Nephron (organoid): ENCODE measurements at regions not wholly inside any gene's neighbourhood (a gene's known extent, or its start where the extent isn't known, plus 50 kb on each side); places are given as distances from the start of the nearest gene placed in this dataset.

Source experiments
- H3K27ac Mint-ChIP-seq, 3 experiments: 2 replicates each; pipeline ENCODE4 v1.8.0; 2020; ENCODE audit warnings: mixed read lengths in 3 of 3, mild to moderate bottlenecking in 2 of 3, moderate library complexity in 1 of 3
- H3K27me3 Mint-ChIP-seq: 2 replicates; pipeline ENCODE4 v1.8.0; 2021; ENCODE audit warnings: low read depth, mild to moderate bottlenecking, moderate library complexity, mixed read lengths
- H3K36me3 Mint-ChIP-seq: 2 replicates; pipeline ENCODE4 v1.8.0; 2020; ENCODE audit warnings: low read depth, mixed read lengths
- H3K4me1 Mint-ChIP-seq: 2 replicates; pipeline ENCODE4 v1.8.0; 2020; ENCODE audit warnings: mixed read lengths
- H3K4me3 Mint-ChIP-seq, 3 experiments: 2 replicates each; pipeline ENCODE4 v1.8.0; 2020; ENCODE audit warnings: mild to moderate bottlenecking in 3 of 3, mixed read lengths in 3 of 3, moderate library complexity in 2 of 3
- H3K9me3 Mint-ChIP-seq: 2 replicates; pipeline ENCODE4 v1.8.0; 2020; ENCODE audit warnings: mixed read lengths
- TF ChIP-seq, protein P1 (sequence below), 3 experiments: fragments of 200-600 bp; sonication (generic); IDR thresholded peaks; one replicate each; pipeline ENCODE4 v1.5.0; 2021; ENCODE audit warnings: antibody characterized with exemption in 3 of 3; ENCODE audit not compliant: unreplicated experiment in 3 of 3

DNA sequence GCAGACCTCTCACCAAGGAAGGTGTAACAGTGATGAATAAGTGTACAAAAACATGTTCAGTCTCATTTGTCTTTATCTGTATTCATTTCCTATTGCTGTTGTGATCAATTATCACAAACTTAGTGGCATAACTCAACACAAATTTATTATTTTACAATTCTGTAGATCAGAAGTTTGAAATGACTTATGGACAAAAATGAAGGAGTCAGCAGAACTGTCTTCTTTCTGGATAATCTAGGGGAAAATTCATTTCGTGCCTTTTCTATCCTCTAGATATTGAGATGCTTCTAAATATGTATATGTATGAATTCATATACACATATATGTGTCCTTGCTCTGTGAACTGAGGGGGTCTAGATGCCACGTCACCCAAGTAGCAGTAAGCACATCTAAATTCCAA lies 663.1 kb upstream of the MARCKS start:
- no peaks in the 10 kb centered on the region for H3K36me3 Mint-ChIP-seq

DNA sequence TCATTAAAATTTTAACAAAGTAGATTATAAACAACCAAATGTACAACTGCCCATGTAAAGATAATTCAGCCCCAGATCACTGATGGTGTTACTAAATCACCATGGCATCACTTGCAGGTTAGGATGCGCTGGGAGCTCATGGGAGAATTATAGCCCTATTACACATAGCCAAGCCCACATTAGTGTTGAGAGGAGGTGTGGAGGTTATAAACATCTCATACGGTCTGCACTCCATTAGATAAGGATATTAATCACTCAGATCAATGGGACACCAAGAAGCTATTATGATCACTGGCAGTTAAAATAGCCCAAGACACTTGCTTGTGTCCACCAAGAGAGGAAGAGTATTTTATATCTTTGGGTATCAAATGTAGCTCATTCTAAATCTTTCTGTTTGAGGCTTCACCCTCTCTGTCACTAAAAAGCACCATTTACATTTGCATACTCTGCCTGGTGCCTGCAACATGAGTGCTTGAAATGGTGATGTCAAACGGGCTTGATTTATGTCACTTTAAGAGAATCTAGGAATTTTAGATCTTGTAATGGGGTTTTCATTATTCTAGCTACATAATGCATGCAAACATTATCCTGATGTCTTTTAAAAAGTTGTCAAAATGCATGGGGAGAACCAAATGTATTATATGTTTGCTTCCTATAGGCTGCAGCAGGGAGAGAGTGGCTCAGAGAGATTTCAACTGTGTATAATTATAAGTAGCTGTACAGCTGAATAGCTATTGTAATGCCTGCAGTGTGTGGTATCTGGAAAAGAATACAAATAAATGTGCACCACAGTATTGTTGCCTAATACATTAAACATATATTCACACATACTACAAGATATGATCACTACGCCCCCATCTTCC lies 654.1 kb upstream of the MARCKS start:
- H3K9me3 Mint-ChIP-seq: no peaks in the 10 kb centered on the region
- no peak overlapping the region for H3K4me3 Mint-ChIP-seq
- no peaks in the 10 kb centered on the region for H3K27me3 Mint-ChIP-seq
- H3K36me3 Mint-ChIP-seq: no peaks in the 10 kb centered on the region
- TF ChIP-seq, protein P1, sequence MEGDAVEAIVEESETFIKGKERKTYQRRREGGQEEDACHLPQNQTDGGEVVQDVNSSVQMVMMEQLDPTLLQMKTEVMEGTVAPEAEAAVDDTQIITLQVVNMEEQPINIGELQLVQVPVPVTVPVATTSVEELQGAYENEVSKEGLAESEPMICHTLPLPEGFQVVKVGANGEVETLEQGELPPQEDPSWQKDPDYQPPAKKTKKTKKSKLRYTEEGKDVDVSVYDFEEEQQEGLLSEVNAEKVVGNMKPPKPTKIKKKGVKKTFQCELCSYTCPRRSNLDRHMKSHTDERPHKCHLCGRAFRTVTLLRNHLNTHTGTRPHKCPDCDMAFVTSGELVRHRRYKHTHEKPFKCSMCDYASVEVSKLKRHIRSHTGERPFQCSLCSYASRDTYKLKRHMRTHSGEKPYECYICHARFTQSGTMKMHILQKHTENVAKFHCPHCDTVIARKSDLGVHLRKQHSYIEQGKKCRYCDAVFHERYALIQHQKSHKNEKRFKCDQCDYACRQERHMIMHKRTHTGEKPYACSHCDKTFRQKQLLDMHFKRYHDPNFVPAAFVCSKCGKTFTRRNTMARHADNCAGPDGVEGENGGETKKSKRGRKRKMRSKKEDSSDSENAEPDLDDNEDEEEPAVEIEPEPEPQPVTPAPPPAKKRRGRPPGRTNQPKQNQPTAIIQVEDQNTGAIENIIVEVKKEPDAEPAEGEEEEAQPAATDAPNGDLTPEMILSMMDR (IDR thresholded peaks at IDR 0.05; ENCODE audit: unreplicated experiment in 3 of 3): no peak
- H3K4me1 Mint-ChIP-seq: peaks cover 5% of the 10 kb centered on the region
- H3K27ac Mint-ChIP-seq: no peak overlapping the region

More for the DNA sequence above, 663.1 kb upstream of the MARCKS start:
- Mint-ChIP-seq H3K27ac (no peak overlapping the region), H3K9me3 (peaks cover 25% of the 10 kb centered on the region), H3K27me3 (no peaks in the 10 kb centered on the region), H3K4me1 (no peaks in the 10 kb centered on the region), H3K4me3 (no peak overlapping the region)
- TF ChIP-seq, protein P1 (IDR thresholded peaks at IDR 0.05; ENCODE audit: unreplicated experiment in 3 of 3): no peak

DNA sequence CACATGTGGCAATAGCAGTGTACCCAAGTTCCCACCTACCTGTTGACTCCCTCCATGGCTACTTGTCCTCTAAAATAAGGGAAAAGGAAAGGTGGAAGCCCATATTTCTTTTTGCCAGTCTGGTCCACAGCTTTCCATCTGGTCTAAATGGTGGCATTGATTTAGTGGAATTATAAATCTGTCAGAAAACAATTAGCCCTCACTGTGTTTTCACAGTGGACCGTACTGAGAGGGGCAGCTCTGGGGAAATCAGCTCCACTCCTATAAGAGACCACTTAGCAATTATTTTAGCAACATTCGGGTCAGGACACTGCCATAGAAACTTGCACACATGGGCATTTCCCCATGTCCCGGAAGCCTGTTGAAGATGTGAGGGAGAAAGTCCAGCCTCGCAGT lies 653.4 kb upstream of the MARCKS start:
- no peak overlapping the region for H3K4me3 Mint-ChIP-seq
- no peak overlapping the region for H3K27ac Mint-ChIP-seq
- no peaks in the 10 kb centered on the region for H3K27me3 Mint-ChIP-seq
- TF ChIP-seq, protein P1 (IDR thresholded peaks at IDR 0.05; ENCODE audit: unreplicated experiment in 3 of 3): no peak
- H3K4me1 Mint-ChIP-seq: peaks cover 5% of the 10 kb centered on the region
- no peaks in the 10 kb centered on the region for H3K9me3 Mint-ChIP-seq
- no peaks in the 10 kb centered on the region for H3K36me3 Mint-ChIP-seq

DNA sequence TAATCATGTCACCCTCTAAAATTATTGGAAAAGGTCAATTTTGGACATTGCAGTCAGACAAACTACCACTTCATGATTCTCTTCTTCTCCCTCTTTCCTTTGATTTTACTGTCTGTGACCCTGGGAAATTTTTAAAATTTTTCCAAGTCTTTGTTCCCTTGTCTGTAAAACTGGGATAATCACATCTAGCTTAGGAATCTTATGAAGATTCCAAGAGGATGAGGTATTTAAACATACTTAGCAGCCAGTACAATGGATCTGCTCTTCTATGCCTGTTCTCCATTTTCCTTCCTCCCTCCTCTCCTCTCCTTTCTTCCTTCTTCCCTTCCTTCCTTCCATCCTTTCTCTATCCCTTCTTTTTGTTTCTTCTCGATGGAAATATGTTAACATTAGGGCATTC lies 651.6 kb upstream of the MARCKS start:
- Mint-ChIP-seq H3K9me3 (no peaks in the 10 kb centered on the region), H3K27ac (peak overlapping the region in 1 of 3 experiments; percentile 28), H3K36me3 (no peaks in the 10 kb centered on the region), H3K4me3 (no peak overlapping the region), H3K27me3 (no peaks in the 10 kb centered on the region), H3K4me1 (peaks cover 5% of the 10 kb centered on the region)
- TF ChIP-seq, protein P1 (IDR thresholded peaks at IDR 0.05; ENCODE audit: unreplicated experiment in 3 of 3): no peak

DNA sequence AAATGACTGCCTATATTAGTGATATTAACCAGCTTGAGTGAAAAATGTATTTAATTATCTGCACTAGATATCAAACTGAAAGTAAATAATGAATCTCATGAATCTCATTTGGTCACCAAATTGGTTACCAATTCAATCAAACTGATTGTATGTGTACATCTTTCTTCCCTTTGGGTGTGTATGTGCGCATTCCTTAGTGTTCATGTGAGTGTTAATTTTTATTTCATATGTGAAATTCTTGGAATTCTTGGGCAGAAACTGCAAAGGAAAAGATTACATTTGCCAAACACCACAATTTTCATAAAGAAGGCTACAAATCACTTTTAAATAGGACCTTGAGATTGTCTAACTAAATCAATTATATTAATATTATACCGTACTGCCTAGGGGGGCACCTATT lies 648.4 kb upstream of the MARCKS start:
- H3K27me3 Mint-ChIP-seq: no peaks in the 10 kb centered on the region
- no peaks in the 10 kb centered on the region for H3K9me3 Mint-ChIP-seq
- H3K4me3 Mint-ChIP-seq: no peak overlapping the region
- no peaks in the 10 kb centered on the region for H3K4me1 Mint-ChIP-seq
- H3K27ac Mint-ChIP-seq: peak overlapping the region in 1 of 3 experiments; percentile 54
- no peaks in the 10 kb centered on the region for H3K36me3 Mint-ChIP-seq
- TF ChIP-seq, protein P1 (IDR thresholded peaks at IDR 0.05; ENCODE audit: unreplicated experiment in 3 of 3): no peak

DNA sequence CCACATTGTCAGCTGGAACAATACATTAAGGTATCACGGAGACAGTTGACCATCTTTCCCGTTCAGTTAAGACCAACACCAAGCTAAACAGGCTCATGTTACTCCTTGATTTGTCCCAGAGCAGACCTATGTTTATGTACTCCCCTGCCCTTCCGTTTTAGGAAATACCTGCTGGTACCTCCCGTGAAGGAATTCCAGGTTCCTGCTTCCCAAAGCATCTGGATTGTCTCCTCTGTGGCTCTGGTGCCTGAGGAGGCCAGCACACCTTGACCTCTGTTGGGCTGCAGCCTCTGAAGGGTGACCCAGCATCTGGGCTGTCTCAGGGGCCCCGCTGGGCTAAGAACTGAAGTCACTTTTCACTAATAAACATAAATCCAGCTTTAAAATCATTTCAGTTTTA lies 647.8 kb upstream of the MARCKS start:
- H3K4me3 Mint-ChIP-seq: no peak overlapping the region
- H3K36me3 Mint-ChIP-seq: no peaks in the 10 kb centered on the region
- no peaks in the 10 kb centered on the region for H3K4me1 Mint-ChIP-seq
- H3K9me3 Mint-ChIP-seq: no peaks in the 10 kb centered on the region
- H3K27me3 Mint-ChIP-seq: no peaks in the 10 kb centered on the region
- H3K27ac Mint-ChIP-seq: no peak overlapping the region
- TF ChIP-seq, protein P1 (IDR thresholded peaks at IDR 0.05; ENCODE audit: unreplicated experiment in 3 of 3): no peak
